ENCODE measurements at regions not wholly inside any gene's neighbourhood (a gene's known extent, or its start where the extent isn't known, plus 50 kb on each side); places are given as distances from the start of the nearest gene placed in this dataset.

GRCh38 chr13:109510013-109510412, 276.4 kb downstream of the IRS2 start:
- Histone ChIP-seq H3K9me3 (ENCODE audit: low read length) (no peaks in the 10 kb centered on the region), H3K27ac (ENCODE audit: low read depth, low read length, poor library complexity, severe bottlenecking) (no peak overlapping the region), H3K4me3 (ENCODE audit: low read depth, low read length, poor library complexity, severe bottlenecking) (no peak overlapping the region), H3K36me3 (ENCODE audit: insufficient read depth, low read length) (no peaks in the 10 kb centered on the region), H3K4me1 (ENCODE audit: insufficient read depth, low read length, severe bottlenecking) (no peaks in the 10 kb centered on the region), H3K27me3 (ENCODE audit: insufficient read depth, low read length) (no peaks in the 10 kb centered on the region), H3K9ac (ENCODE audit: low read length) (no peak overlapping the region), H3K4me2 (ENCODE audit: low read length) (no peak overlapping the region), H2AFZ (ENCODE audit: low read length) (no peak overlapping the region), H3F3A (ENCODE audit: insufficient read depth, low read length) (no peaks in the 10 kb centered on the region), H3K9me2 (ENCODE audit: low read depth, low read length) (no peaks in the 10 kb centered on the region), H3K79me2 (ENCODE audit: insufficient read depth, low read length) (no peaks in the 10 kb centered on the region), H4K20me1 (ENCODE audit: insufficient read depth, low read length) (no peaks in the 10 kb centered on the region)
- no peak for TF ChIP-seq EZH2 (IDR thresholded peaks at IDR 0.05; ENCODE audit: borderline replicate concordance, low read length)
- TF ChIP-seq CTCF (IDR thresholded peaks at IDR 0.05; ENCODE audit: low read length), result no peak

- Histone ChIP-seq H4K20me1 (ENCODE audit: insufficient read depth, low read length) (no peaks in the 10 kb centered on the region), H3K9ac (ENCODE audit: low read length) (no peak overlapping the region), H3F3A (ENCODE audit: insufficient read depth, low read length) (no peaks in the 10 kb centered on the region), H3K27me3 (ENCODE audit: insufficient read depth, low read length) (no peaks in the 10 kb centered on the region), H2AFZ (ENCODE audit: low read length) (no peak overlapping the region), H3K4me1 (ENCODE audit: insufficient read depth, low read length, severe bottlenecking) (no peaks in the 10 kb centered on the region), H3K4me2 (ENCODE audit: low read length) (no peak overlapping the region), H3K9me2 (ENCODE audit: low read depth, low read length) (no peaks in the 10 kb centered on the region), H3K9me3 (ENCODE audit: low read length) (no peaks in the 10 kb centered on the region), H3K4me3 (ENCODE audit: low read depth, low read length, poor library complexity, severe bottlenecking) (no peak overlapping the region), H3K36me3 (ENCODE audit: insufficient read depth, low read length) (no peaks in the 10 kb centered on the region), H3K27ac (ENCODE audit: low read depth, low read length, poor library complexity, severe bottlenecking) (no peak overlapping the region), H3K79me2 (ENCODE audit: insufficient read depth, low read length) (no peaks in the 10 kb centered on the region)
- TF ChIP-seq EZH2 (IDR thresholded peaks at IDR 0.05; ENCODE audit: borderline replicate concordance, low read length) (no peak), CTCF (IDR thresholded peaks at IDR 0.05; ENCODE audit: low read length) (no peak)
Observed at GRCh38 chr13:109509154-109509900, 277.1 kb downstream of the IRS2 start.

GRCh38 chr13:109500146-109500773, 286.1 kb downstream of the IRS2 start:
- H3F3A ChIP-seq (ENCODE audit: insufficient read depth, low read length), result no peaks in the 10 kb centered on the region
- H3K79me2 ChIP-seq (ENCODE audit: insufficient read depth, low read length), result no peaks in the 10 kb centered on the region
- no peak overlapping the region for H3K9ac ChIP-seq (ENCODE audit: low read length)
- no peaks in the 10 kb centered on the region for H3K36me3 ChIP-seq (ENCODE audit: insufficient read depth, low read length)
- H3K27ac ChIP-seq (ENCODE audit: low read depth, low read length, poor library complexity, severe bottlenecking), result no peak overlapping the region
- no peak for TF ChIP-seq EZH2 (IDR thresholded peaks at IDR 0.05; ENCODE audit: borderline replicate concordance, low read length)
- no peak for TF ChIP-seq CTCF (IDR thresholded peaks at IDR 0.05; ENCODE audit: low read length)
- H4K20me1 ChIP-seq (ENCODE audit: insufficient read depth, low read length), result no peaks in the 10 kb centered on the region
- no peaks in the 10 kb centered on the region for H3K27me3 ChIP-seq (ENCODE audit: insufficient read depth, low read length)
- H2AFZ ChIP-seq (ENCODE audit: low read length), result no peak overlapping the region
- no peaks in the 10 kb centered on the region for H3K4me1 ChIP-seq (ENCODE audit: insufficient read depth, low read length, severe bottlenecking)
- H3K4me2 ChIP-seq (ENCODE audit: low read length), result no peak overlapping the region
- no peaks in the 10 kb centered on the region for H3K9me2 ChIP-seq (ENCODE audit: low read depth, low read length)
- no peak overlapping the region for H3K4me3 ChIP-seq (ENCODE audit: low read depth, low read length, poor library complexity, severe bottlenecking)
- H3K9me3 ChIP-seq (ENCODE audit: low read length), result no peaks in the 10 kb centered on the region
